HepG2 (cell line): ENCODE measurements at regions not wholly inside any gene's neighbourhood (a gene's known extent, or its start where the extent isn't known, plus 50 kb on each side); places are given as distances from the start of the nearest gene placed in this dataset.

Source experiments
- ATAC-seq: fragments of 200-7000 bp; cut with Tn5 transposase; 3 replicates; pipeline ENCODE4 v1.9.1; 2020; ENCODE audit warnings: mild to moderate bottlenecking, moderate library complexity
- BruUV-seq: library from RNA; stranded (reverse); fragments of 400-500 nt; replicated peaks from 2 replicates; lab custom pipeline; 2021; lab: Mats Ljungman, UMichigan
- CTCF ChIA-PET: fragments of 300-600 bp; formaldehyde crosslinking; extraction: SDS; loops from one replicate; lab custom pipeline; 2021; ENCODE audit warnings: low total read pairs, inconsistent platforms, low intra/inter-chr PET ratio; lab: Yijun Ruan, JAX
- POLR2A ChIA-PET: fragments of 350-600 bp; sonication (Branson Sonifier 250); formaldehyde crosslinking; loops from one replicate; lab custom pipeline; 2020; ENCODE audit warnings: antibody characterized with exemption, inconsistent platforms; lab: Yijun Ruan, JAX
- DNase-seq: peaks from one replicate; pipeline ENCODE4 v3.0.0-alpha.2; 2015; ENCODE audit warnings: low spot score
- FAIRE-seq: peaks from 3 replicates; lab custom pipeline; 2011; peaks lifted over from hg19 to GRCh38; lab: Jason Lieb, UNC
- H2AFZ ChIP-seq: one replicate; pipeline ENCODE4 v1.6.1; 2011; ENCODE audit warnings: low read length, inconsistent platforms
- H3K27ac ChIP-seq: fragments of 300-600 bp; 3 replicates; pipeline ENCODE4 v1.8.0; 2011; ENCODE audit warnings: mixed run types, mild to moderate bottlenecking, mixed read lengths, low read length, inconsistent platforms; ENCODE audit not compliant: insufficient read depth; ENCODE audit errors: extremely low read length
- H3K27me3 ChIP-seq, 2 experiments: fragments of 200-600 bp in 1 of 2; 2 replicates in 1 of 2; 3 replicates in 1 of 2; pipeline versions ENCODE4 v1.6.0 to v1.8.0; 2011; ENCODE audit warnings: low read length in 2 of 2, mild to moderate bottlenecking in 2 of 2, moderate library complexity in 2 of 2, inconsistent platforms in 1 of 2; ENCODE audit not compliant: insufficient read depth in 2 of 2, control insufficient read depth in 1 of 2
- H3K36me3 ChIP-seq, 2 experiments: fragments of 200-600 bp in 1 of 2; replicated peaks in 1 of 2; 2 replicates in 1 of 2; 3 replicates in 1 of 2; pipeline versions ENCODE4 v1.5.1 to v1.8.0; 2011; ENCODE audit warnings: low read length in 2 of 2, inconsistent platforms in 1 of 2; ENCODE audit not compliant: insufficient read depth in 2 of 2, control insufficient read depth in 1 of 2
- H3K4me1 ChIP-seq: 2 replicates; pipeline ENCODE4 v1.5.1; 2012; ENCODE audit warnings: low read length, inconsistent platforms; ENCODE audit not compliant: insufficient read depth
- H3K4me2 ChIP-seq: 2 replicates; pipeline ENCODE4 v1.6.0; 2011; ENCODE audit warnings: low read depth, low read length, inconsistent platforms
- H3K4me3 ChIP-seq, 3 experiments: fragments of 200-600 bp in 1 of 3; sonication (generic), shearing (Covaris generic) in 1 of 3; replicated peaks in 1 of 3; 2 replicates each; pipeline ENCODE4 v1.5.1; 2011 to 2016; ENCODE audit warnings: low read length in 3 of 3, inconsistent platforms in 2 of 3, low read depth in 2 of 3, mild to moderate bottlenecking in 2 of 3, control low read depth in 1 of 3, mixed read lengths in 1 of 3; ENCODE audit not compliant: insufficient read depth in 1 of 3
- H3K79me2 ChIP-seq: one replicate; pipeline ENCODE4 v1.6.1; 2011; ENCODE audit warnings: low read length, inconsistent platforms; ENCODE audit not compliant: insufficient read depth
- H3K9ac ChIP-seq: 2 replicates; pipeline ENCODE4 v1.6.0; 2011; ENCODE audit warnings: mild to moderate bottlenecking, low read depth, low read length, inconsistent platforms; ENCODE audit not compliant: insufficient read depth
- H3K9me3 ChIP-seq: 2 replicates; pipeline ENCODE4 v1.5.1; 2012; ENCODE audit warnings: mild to moderate bottlenecking, low read length
- H4K20me1 ChIP-seq: 2 replicates; pipeline ENCODE4 v1.6.0; 2011; ENCODE audit warnings: inconsistent platforms, mild to moderate bottlenecking, low read length, moderate library complexity; ENCODE audit not compliant: insufficient read depth
- ARID5B ChIP-seq: IDR thresholded peaks from 2 replicates; pipeline ENCODE4 v1.4.0; 2020; ENCODE audit warnings: mild to moderate bottlenecking, missing genetic modification reagents
- ARNTL ChIP-seq: sonication (generic); formaldehyde crosslinking; IDR thresholded peaks from 2 replicates; pipeline ENCODE4 v1.4.0; 2020; ENCODE audit warnings: mild to moderate bottlenecking, missing genetic modification reagents
- DBP ChIP-seq: sonication (generic); formaldehyde crosslinking; IDR thresholded peaks from 2 replicates; pipeline ENCODE4 v1.4.0; 2020; ENCODE audit warnings: missing genetic modification reagents; ENCODE audit errors: not compliant biosample characterization
- EED ChIP-seq: sonication (generic); formaldehyde crosslinking; IDR thresholded peaks from 2 replicates; pipeline ENCODE4 v1.5.0; 2020; ENCODE audit warnings: mild to moderate bottlenecking, missing genetic modification reagents
- FOXK2 ChIP-seq: fragments of 450-650 bp; IDR thresholded peaks from 2 replicates; pipeline ENCODE4 v1.6.1; 2016
- HBP1 ChIP-seq: IDR thresholded peaks from 2 replicates; pipeline ENCODE4 v1.6.1; 2016; ENCODE audit warnings: low read depth, control low read depth
- KDM3A ChIP-seq: IDR thresholded peaks from 2 replicates; pipeline ENCODE4 v1.6.1; 2018; ENCODE audit warnings: low read depth, missing compliant biosample characterization
- KLF16 ChIP-seq, 2 experiments: sonication (generic) in 1 of 2; formaldehyde crosslinking in 1 of 2; IDR thresholded peaks; 2 replicates each; pipeline versions ENCODE4 v1.6.1 to v1.8.0; 2016 to 2023; ENCODE audit warnings: missing genetic modification reagents in 2 of 2, missing compliant biosample characterization in 1 of 2
- THAP9 ChIP-seq: sonication (generic); formaldehyde crosslinking; IDR thresholded peaks from 2 replicates; pipeline ENCODE4; 2020; ENCODE audit warnings: missing genetic modification reagents, mild to moderate bottlenecking, borderline replicate concordance
- ZNF331 ChIP-seq: sonication (generic); formaldehyde crosslinking; IDR thresholded peaks from 2 replicates; pipeline ENCODE4 v1.4.0; 2020; ENCODE audit warnings: missing genetic modification reagents
- ZNF430 ChIP-seq: sonication (generic); formaldehyde crosslinking; IDR thresholded peaks from 2 replicates; pipeline ENCODE4 v1.9.0; 2021; ENCODE audit warnings: mild to moderate bottlenecking, missing genetic modification reagents
- WGBS: methylation state at CpG from one replicate; pipeline ENCODE4 v1.1.6; 2017; ENCODE audit warnings: low lambda C conversion rate; 5-methylcytosine and 5-hydroxymethylcytosine counted together
- in situ Hi-C: cut with HindIII; loops from 2 replicates; pipeline ENCODE4 v1.10.0; 2017; ENCODE audit warnings: low pct_unique_long_range_greater_than_20kb; ENCODE audit not compliant: extremely low pct_ligation_motif_present
- intact Hi-C: fragments of 100-400 bp; cut with micrococcal nuclease; formaldehyde crosslinking; loops from one replicate; pipeline ENCODE4 v1.10.0; 2022; ENCODE audit not compliant: unreplicated experiment

- TF ChIP-seq ARID5B (CRISPR knock-in tag) (no peak), THAP9 (CRISPR knock-in tag) (no peak)
Observed at GRCh38 chr7:25671111-25671510, 442.8 kb upstream of the NPVF start (continued).

GRCh38 chr7:25672496-25672895 is 444.2 kb upstream of the NPVF start:
- Histone ChIP-seq H3K79me2 (no peaks in the 10 kb centered on the region), H2AFZ (no peak overlapping the region), H3K27ac (no peak overlapping the region), H3K4me3 (no peak overlapping the region), H3K4me1 (no peaks in the 10 kb centered on the region), H3K27me3 (peaks cover 0 to 19% of the 10 kb centered on the region in 2 experiments; a peak in 2 of 5 replicates), H3K9ac (no peak overlapping the region), H3K9me3 (no peaks in the 10 kb centered on the region), H3K36me3 (no peaks in the 10 kb centered on the region), H3K4me2 (no peak overlapping the region)
- ChIA-PET POLR2A (no interaction called here), CTCF (no interaction called here)
- in situ Hi-C loops (no loop called here), intact Hi-C loops (no loop called here)
- no TSS peak for BruUV-seq
- 32% methylated on average over 5 of the region's 5 CpGs for WGBS
- ATAC-seq, result no peak
- no peak for DNase-seq
- FAIRE-seq, result no peak
- TF ChIP-seq KDM3A (CRISPR knock-in tag) (no peak), DBP (CRISPR knock-in tag) (no peak), ZNF430 (CRISPR knock-in tag) (no peak), FOXK2 (no peak), ARNTL (CRISPR knock-in tag) (no peak), ZNF331 (CRISPR knock-in tag) (no peak), EED (CRISPR knock-in tag) (no peak), KLF16 (CRISPR knock-in tag; IDR thresholded peaks at IDR 0.05) (no peak), HBP1 (CRISPR knock-in tag) (no peak)
- TF ChIP-seq, all 625 proteins: peak for 0
- H4K20me1 ChIP-seq, result no peaks in the 10 kb centered on the region
